ENCODE measurements at regions not wholly inside any gene's neighbourhood (a gene's known extent, or its start where the extent isn't known, plus 50 kb on each side); places are given as distances from the start of the nearest gene placed in this dataset.

DNA sequence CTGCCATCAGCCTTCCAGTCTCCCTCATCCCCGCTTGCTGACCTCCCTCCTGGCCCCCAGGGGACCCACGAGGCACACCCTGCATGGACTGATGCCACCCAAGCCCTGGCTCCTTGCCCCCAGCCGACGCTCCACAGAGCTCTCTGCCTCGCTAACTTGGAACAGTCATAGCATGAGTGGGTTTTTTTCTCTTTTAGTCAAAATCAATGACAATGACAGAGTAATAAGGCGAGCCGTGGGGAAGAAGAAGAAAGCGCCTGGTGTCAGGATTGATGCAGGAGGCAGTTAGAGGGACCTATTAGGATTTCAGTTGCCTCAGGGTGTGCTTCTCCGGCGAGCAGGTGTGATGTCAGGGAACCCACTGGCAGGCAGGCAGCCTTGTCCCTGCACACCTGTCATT lies 176.3 kb upstream of the TNRC6C start:
- Histone ChIP-seq H3K27me3 (ENCODE audit: insufficient read depth, low read depth) (no peaks in the 10 kb centered on the region), H3K4me3 (IDR thresholded peaks at IDR 0.05; ENCODE audit: insufficient read depth, low read depth, low read length) (no peak overlapping the region), H3K27ac (no peak overlapping the region), H3K9ac (no peak overlapping the region), H3K79me2 (ENCODE audit: insufficient read depth, low read depth) (no peaks in the 10 kb centered on the region), H3K4me2 (no peak overlapping the region), H3K36me3 (ENCODE audit: insufficient read depth) (no peaks in the 10 kb centered on the region), H4K20me1 (ENCODE audit: insufficient read depth) (no peaks in the 10 kb centered on the region), H3K4me1 (ENCODE audit: low read depth, poor library complexity, severe bottlenecking) (peaks cover 13% of the 10 kb centered on the region), H2AFZ (ENCODE audit: low read depth) (no peak overlapping the region)
- TF ChIP-seq, protein P1, sequence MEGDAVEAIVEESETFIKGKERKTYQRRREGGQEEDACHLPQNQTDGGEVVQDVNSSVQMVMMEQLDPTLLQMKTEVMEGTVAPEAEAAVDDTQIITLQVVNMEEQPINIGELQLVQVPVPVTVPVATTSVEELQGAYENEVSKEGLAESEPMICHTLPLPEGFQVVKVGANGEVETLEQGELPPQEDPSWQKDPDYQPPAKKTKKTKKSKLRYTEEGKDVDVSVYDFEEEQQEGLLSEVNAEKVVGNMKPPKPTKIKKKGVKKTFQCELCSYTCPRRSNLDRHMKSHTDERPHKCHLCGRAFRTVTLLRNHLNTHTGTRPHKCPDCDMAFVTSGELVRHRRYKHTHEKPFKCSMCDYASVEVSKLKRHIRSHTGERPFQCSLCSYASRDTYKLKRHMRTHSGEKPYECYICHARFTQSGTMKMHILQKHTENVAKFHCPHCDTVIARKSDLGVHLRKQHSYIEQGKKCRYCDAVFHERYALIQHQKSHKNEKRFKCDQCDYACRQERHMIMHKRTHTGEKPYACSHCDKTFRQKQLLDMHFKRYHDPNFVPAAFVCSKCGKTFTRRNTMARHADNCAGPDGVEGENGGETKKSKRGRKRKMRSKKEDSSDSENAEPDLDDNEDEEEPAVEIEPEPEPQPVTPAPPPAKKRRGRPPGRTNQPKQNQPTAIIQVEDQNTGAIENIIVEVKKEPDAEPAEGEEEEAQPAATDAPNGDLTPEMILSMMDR (conservative IDR thresholded peaks at IDR 0.05; ENCODE audit: low read depth, low read length), result no peak

DNA sequence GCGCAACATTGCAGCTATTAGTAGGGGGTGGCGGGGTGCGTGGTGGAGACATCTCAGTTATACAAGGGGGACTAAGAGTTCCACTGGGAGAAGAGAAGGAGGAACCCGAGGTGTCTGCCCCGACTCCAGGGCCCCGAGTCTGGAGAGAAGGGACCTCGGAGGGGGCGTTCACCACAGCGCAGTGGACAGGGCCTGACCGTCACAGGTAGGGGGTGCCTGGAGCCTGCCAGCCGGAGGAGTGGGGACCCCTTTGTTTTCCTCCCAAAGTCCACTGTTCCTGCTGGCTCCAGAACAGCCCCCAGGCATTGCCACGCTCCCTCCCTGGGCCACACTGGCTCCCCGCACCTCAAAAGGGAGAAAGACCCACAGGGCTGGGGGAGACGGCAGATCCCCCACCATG lies 175.9 kb upstream of the TNRC6C start:
- Histone ChIP-seq H3K4me1 (ENCODE audit: low read depth, poor library complexity, severe bottlenecking) (peaks cover 13% of the 10 kb centered on the region), H3K27me3 (ENCODE audit: insufficient read depth, low read depth) (no peaks in the 10 kb centered on the region), H3K9ac (no peak overlapping the region), H3K4me2 (no peak overlapping the region), H2AFZ (ENCODE audit: low read depth) (no peak overlapping the region), H3K4me3 (IDR thresholded peaks at IDR 0.05; ENCODE audit: insufficient read depth, low read depth, low read length) (no peak overlapping the region), H4K20me1 (ENCODE audit: insufficient read depth) (no peaks in the 10 kb centered on the region), H3K79me2 (ENCODE audit: insufficient read depth, low read depth) (no peaks in the 10 kb centered on the region), H3K27ac (no peak overlapping the region), H3K36me3 (ENCODE audit: insufficient read depth) (no peaks in the 10 kb centered on the region)
- TF ChIP-seq, protein P1 (conservative IDR thresholded peaks at IDR 0.05; ENCODE audit: low read depth, low read length), result no peak

DNA sequence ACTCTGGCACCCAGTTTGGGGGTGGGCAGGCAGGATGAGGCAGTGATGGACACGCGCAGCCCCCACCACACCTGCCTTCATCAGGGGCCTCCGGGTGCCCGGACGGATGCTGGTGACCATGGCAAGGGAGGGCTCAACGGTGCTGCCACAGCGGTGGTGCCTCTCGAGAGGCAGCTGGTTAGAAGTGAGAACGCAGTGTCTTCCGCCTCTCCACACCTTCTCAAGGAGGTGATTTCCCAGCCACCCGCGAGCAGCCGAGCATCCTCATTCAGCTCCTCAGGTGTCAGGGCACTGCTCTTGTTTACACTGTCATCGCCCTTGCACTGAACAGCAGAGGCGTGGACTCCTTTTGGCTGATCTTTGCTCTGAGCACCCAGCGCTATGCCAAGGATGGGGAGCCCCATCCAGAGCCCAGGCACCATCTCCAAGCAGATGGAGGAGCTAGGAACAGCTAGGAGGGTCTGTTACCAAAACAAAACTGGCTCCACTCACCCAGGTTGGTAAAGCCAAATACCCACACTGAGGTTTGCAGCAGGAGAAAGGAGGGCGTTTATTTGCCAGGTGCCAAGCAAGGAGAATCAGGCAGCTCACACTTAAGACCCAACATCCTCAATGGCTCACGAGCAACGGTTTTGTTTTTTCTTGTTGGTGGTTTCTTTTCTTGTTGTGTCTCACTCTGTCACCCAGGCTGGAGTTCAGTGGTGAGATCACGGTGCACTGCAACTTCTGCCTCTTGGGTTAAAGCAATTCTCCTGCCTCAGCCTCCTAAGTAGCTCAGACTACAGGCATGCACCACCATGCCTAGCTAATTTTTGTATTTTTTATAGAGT lies 174.3 kb upstream of the TNRC6C start:
- Histone ChIP-seq H3K27me3 (ENCODE audit: insufficient read depth, low read depth) (no peaks in the 10 kb centered on the region), H3K27ac (peak overlapping the region; percentile 12; the same call in 1 of the 2 replicates), H3K9ac (no peak overlapping the region), H3K4me1 (ENCODE audit: low read depth, poor library complexity, severe bottlenecking) (peaks cover 13% of the 10 kb centered on the region), H3K36me3 (ENCODE audit: insufficient read depth) (no peaks in the 10 kb centered on the region), H3K4me3 (IDR thresholded peaks at IDR 0.05; ENCODE audit: insufficient read depth, low read depth, low read length) (no peak overlapping the region), H4K20me1 (ENCODE audit: insufficient read depth) (no peaks in the 10 kb centered on the region), H3K4me2 (0 out of 2 replicates have a peak overlapping the region, but pooled peaks have one; percentile 2), H2AFZ (ENCODE audit: low read depth) (no peak overlapping the region), H3K79me2 (ENCODE audit: insufficient read depth, low read depth) (no peaks in the 10 kb centered on the region)
- TF ChIP-seq, protein P1 (conservative IDR thresholded peaks at IDR 0.05; ENCODE audit: low read depth, low read length), result no peak

DNA sequence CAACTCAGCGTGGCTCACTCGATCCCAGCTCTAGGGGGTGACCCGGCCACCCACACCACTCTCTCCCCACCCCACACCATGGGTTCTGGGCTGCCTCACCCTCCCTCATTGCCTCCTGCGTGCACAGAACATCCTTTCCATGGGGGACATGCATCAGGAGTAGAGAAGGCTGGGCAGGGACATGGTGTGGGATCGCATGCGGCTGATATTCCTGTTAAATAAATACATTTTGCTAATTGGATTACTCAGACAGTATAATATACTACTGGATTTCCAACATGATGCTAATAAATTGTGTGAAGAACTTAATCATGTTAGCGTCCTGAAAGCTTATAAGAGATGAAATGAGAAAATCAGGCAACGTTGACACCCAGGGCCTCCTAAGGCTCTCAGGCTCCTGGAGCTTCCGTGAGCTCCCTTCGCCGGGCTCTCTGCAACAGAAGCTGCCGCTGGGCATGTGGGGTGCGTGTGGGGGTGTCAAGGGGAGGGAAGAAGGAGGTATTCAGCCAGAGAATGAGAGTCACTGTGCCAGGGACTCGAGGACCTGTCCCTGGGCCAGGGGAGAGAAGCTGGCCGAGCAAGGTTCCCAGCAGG lies 173.1 kb upstream of the TNRC6C start:
- H3K4me1 ChIP-seq (ENCODE audit: low read depth, poor library complexity, severe bottlenecking), result peaks cover 13% of the 10 kb centered on the region
- no peak overlapping the region for H2AFZ ChIP-seq (ENCODE audit: low read depth)
- TF ChIP-seq, protein P1 (conservative IDR thresholded peaks at IDR 0.05; ENCODE audit: low read depth, low read length), result no peak
- no peaks in the 10 kb centered on the region for H3K27me3 ChIP-seq (ENCODE audit: insufficient read depth, low read depth)
- H3K9ac ChIP-seq, result no peak overlapping the region
- no peak overlapping the region for H3K4me3 ChIP-seq (IDR thresholded peaks at IDR 0.05; ENCODE audit: insufficient read depth, low read depth, low read length)
- no peaks in the 10 kb centered on the region for H3K79me2 ChIP-seq (ENCODE audit: insufficient read depth, low read depth)
- H3K27ac ChIP-seq, result no peak overlapping the region
- no peak overlapping the region for H3K4me2 ChIP-seq
- H4K20me1 ChIP-seq (ENCODE audit: insufficient read depth), result no peaks in the 10 kb centered on the region
- H3K36me3 ChIP-seq (ENCODE audit: insufficient read depth), result no peaks in the 10 kb centered on the region
